ENCODE measurements at regions not wholly inside any gene's neighbourhood (a gene's known extent, or its start where the extent isn't known, plus 50 kb on each side); places are given as distances from the start of the nearest gene placed in this dataset.
"Not testable (repeated sequence)": the region's sequence is repeated elsewhere in the genome, so short reads cannot be mapped to it uniquely, and the experiment has no call there.

DNA sequence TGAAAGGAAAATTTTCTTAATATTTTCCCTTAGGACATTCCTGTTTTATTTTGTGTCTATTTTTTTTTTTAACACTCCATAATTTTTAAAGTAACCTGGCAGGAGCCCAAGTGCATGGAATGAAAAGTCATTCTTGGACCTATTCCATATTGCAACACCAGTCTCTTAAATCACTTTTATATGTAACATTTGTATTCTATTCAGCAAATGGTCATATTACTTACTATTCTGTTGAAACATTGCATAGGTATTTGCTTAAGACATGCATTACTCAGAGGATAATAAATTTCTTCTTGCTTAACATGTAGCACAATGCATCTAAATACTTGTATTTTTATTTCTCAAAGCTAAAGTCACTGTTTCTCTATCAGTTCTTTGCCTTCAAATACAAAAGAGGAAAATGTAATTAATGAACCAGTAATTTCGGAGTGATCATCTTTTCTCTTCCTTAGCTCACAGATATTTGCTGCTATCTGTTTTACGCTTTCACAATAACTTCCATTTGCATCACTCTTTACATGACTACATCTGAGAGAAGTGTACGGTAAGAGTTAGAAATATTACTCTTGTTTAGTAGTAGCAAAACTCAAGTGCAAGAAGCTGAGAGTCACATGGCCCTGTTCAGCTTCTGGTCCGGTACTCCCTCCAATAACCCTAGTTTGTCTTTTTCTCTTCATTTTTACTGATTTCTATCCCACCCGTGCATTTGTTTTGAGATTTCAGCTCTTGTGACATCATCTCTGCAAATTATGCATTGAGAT lies 394.8 kb downstream of the USP25 start:
- H3K4me3 Mint-ChIP-seq (ENCODE audit: unreplicated experiment) = no peak overlapping the region
- intact Hi-C loops (cut with micrococcal nuclease; ENCODE audit: unreplicated experiment) = no loop called here
- H3K9me3 Mint-ChIP-seq (ENCODE audit: unreplicated experiment) = no peaks in the 10 kb centered on the region
- H3K9me3 ChIP-seq = no peaks in the 10 kb centered on the region
- no peak overlapping the region for H3K27ac Mint-ChIP-seq (ENCODE audit: unreplicated experiment)
- ChIA-PET POLR2A (no interaction called here), CTCF (interaction anchor here (0.7 kb wide), 1 partner anchor 206 kb away, joined by 3 read pairs; no protein-coding TSS in a partner anchor)
- H3K36me3 ChIP-seq (ENCODE audit: control insufficient read depth, insufficient read depth, low read length) = no peaks in the 10 kb centered on the region
- H3K4me1 ChIP-seq = no peaks in the 10 kb centered on the region
- H3K27me3 ChIP-seq (replicated peaks; ENCODE audit: control insufficient read depth, insufficient read depth, low read length) = no peaks in the 10 kb centered on the region
- no peaks in the 10 kb centered on the region for H3K36me3 Mint-ChIP-seq (ENCODE audit: insufficient read depth, unreplicated experiment)
- BruUV-seq (replicated peaks) = no TSS peak
- no peaks in the 10 kb centered on the region for H3K4me1 Mint-ChIP-seq (ENCODE audit: low read depth, unreplicated experiment)
- no peak for DNase-seq
- peaks cover 5% of the 10 kb centered on the region for H3K27me3 Mint-ChIP-seq (ENCODE audit: insufficient read depth, unreplicated experiment)
- H3K4me3 ChIP-seq (ENCODE audit: low read depth, low read length) = no peak overlapping the region
- TF ChIP-seq, protein P1, sequence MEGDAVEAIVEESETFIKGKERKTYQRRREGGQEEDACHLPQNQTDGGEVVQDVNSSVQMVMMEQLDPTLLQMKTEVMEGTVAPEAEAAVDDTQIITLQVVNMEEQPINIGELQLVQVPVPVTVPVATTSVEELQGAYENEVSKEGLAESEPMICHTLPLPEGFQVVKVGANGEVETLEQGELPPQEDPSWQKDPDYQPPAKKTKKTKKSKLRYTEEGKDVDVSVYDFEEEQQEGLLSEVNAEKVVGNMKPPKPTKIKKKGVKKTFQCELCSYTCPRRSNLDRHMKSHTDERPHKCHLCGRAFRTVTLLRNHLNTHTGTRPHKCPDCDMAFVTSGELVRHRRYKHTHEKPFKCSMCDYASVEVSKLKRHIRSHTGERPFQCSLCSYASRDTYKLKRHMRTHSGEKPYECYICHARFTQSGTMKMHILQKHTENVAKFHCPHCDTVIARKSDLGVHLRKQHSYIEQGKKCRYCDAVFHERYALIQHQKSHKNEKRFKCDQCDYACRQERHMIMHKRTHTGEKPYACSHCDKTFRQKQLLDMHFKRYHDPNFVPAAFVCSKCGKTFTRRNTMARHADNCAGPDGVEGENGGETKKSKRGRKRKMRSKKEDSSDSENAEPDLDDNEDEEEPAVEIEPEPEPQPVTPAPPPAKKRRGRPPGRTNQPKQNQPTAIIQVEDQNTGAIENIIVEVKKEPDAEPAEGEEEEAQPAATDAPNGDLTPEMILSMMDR (IDR thresholded peaks at IDR 0.05; ENCODE audit: insufficient read depth in 1 of 2, low read depth in 1 of 2, low read length in 1 of 2, severe bottlenecking in 1 of 2, unreplicated experiment in 1 of 2) = no peak

DNA sequence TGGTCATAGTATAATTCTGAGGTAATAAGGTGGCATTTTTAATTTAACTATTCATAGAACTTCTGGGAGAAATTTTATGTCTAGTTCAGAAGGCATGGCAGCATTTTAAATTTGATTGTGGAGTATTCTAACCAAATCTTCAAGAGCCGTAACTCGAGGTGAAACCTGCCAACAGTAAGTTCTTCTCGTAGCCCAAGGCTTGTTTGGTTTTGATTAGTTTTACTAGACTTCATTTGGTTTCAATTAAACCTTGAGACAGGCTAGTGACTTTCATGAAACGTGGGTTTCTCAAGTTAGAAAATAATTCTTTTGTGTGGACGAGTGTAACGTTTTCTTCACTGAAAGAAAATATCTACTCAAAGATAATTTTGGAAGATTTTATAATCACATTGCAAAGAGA lies 395.5 kb downstream of the USP25 start:
- ChIA-PET POLR2A (no interaction called here), CTCF (no interaction called here)
- Mint-ChIP-seq H3K4me1 (ENCODE audit: low read depth, unreplicated experiment) (no peaks in the 10 kb centered on the region), H3K27ac (ENCODE audit: unreplicated experiment) (no peak overlapping the region), H3K9me3 (ENCODE audit: unreplicated experiment) (peaks cover 7% of the 10 kb centered on the region), H3K27me3 (ENCODE audit: insufficient read depth, unreplicated experiment) (peaks cover 3% of the 10 kb centered on the region), H3K4me3 (ENCODE audit: unreplicated experiment) (no peak overlapping the region), H3K36me3 (ENCODE audit: insufficient read depth, unreplicated experiment) (no peaks in the 10 kb centered on the region)
- DNase-seq = no peak
- no peaks in the 10 kb centered on the region for H3K27me3 ChIP-seq (replicated peaks; ENCODE audit: control insufficient read depth, insufficient read depth, low read length)
- TF ChIP-seq, protein P1 (IDR thresholded peaks at IDR 0.05; ENCODE audit: insufficient read depth in 1 of 2, low read depth in 1 of 2, low read length in 1 of 2, severe bottlenecking in 1 of 2, unreplicated experiment in 1 of 2) = no peak
- no peaks in the 10 kb centered on the region for H3K36me3 ChIP-seq (ENCODE audit: control insufficient read depth, insufficient read depth, low read length)
- H3K4me3 ChIP-seq (ENCODE audit: low read depth, low read length) = no peak overlapping the region
- intact Hi-C loops (cut with micrococcal nuclease; ENCODE audit: unreplicated experiment) = no loop called here
- H3K4me1 ChIP-seq = no peaks in the 10 kb centered on the region
- no peaks in the 10 kb centered on the region for H3K9me3 ChIP-seq
- no TSS peak for BruUV-seq (replicated peaks)

DNA sequence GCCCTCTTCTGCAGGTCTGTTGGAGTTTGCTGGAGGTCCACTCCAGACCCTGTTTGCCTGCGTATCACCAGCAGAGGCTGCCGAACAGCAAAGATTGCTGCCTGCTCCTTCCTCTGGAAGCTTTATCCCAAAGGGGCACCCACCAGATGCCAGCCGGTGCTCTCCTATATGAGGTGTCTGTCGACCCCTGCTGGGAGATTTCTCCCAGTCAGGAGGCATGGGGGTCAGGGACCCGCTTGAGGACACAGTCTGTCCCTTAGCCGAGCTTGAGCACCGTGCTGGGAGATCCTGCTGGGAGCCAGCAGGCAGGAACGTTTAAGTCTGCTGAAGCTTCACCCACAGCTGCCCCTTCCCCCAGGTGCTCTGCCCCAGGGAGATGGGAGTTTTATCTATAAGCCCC lies 402.7 kb downstream of the USP25 start:
- POLR2A ChIA-PET; H3K27me3 Mint-ChIP-seq (ENCODE audit: insufficient read depth, unreplicated experiment); H3K4me3 ChIP-seq (ENCODE audit: low read depth, low read length); DNase-seq; H3K4me1 ChIP-seq; H3K27ac Mint-ChIP-seq (ENCODE audit: unreplicated experiment); CTCF ChIA-PET; BruUV-seq (replicated peaks); H3K36me3 ChIP-seq (ENCODE audit: control insufficient read depth, insufficient read depth, low read length); intact Hi-C loops (cut with micrococcal nuclease; ENCODE audit: unreplicated experiment); H3K9me3 Mint-ChIP-seq (ENCODE audit: unreplicated experiment); H3K36me3 Mint-ChIP-seq (ENCODE audit: insufficient read depth, unreplicated experiment); H3K4me1 Mint-ChIP-seq (ENCODE audit: low read depth, unreplicated experiment); H3K9me3 ChIP-seq; H3K4me3 Mint-ChIP-seq (ENCODE audit: unreplicated experiment); H3K27me3 ChIP-seq (replicated peaks; ENCODE audit: control insufficient read depth, insufficient read depth, low read length): not testable (repeated sequence)
